NCI-H82 treated with DMSO at 0.1 percent for 48 hours (cell line): ENCODE measurements at regions not wholly inside any gene's neighbourhood (a gene's known extent, or its start where the extent isn't known, plus 50 kb on each side); places are given as distances from the start of the nearest gene placed in this dataset.

Source experiments
- DNase-seq: peaks from one replicate; lab custom pipeline; 2025; ENCODE audit not compliant: unreplicated experiment; lab: John Stamatoyannopoulos, UW

- DNase-seq: no peak
Observed at GRCh38 chr1:209382231-209383100, 201.0 kb upstream of the CAMK1G start.

- DNase-seq: no peak
Observed at GRCh38 chr1:209383422-209383821, 200.1 kb upstream of the CAMK1G start.

- no peak for DNase-seq
Observed at GRCh38 chr1:209383907-209384709, 199.4 kb upstream of the CAMK1G start.

- DNase-seq: no peak
Observed at GRCh38 chr1:209384710-209385550, 198.6 kb upstream of the CAMK1G start.

GRCh38 chr1:209386156-209386555 is 197.4 kb upstream of the CAMK1G start:
- DNase-seq: no peak

- no peak for DNase-seq
Observed at GRCh38 chr1:209387271-209387968, 196.1 kb upstream of the CAMK1G start.

GRCh38 chr1:209387969-209388329 is 195.6 kb upstream of the CAMK1G start:
- DNase-seq: no peak

GRCh38 chr1:209388358-209388757 is 195.2 kb upstream of the CAMK1G start:
- DNase-seq: no peak

GRCh38 chr1:209389258-209389657 is 194.3 kb upstream of the CAMK1G start:
- no peak for DNase-seq

- no peak for DNase-seq
Observed at GRCh38 chr1:209389975-209390374, 193.5 kb upstream of the CAMK1G start.

- DNase-seq: no peak
Observed at GRCh38 chr1:209390764-209391163, 192.8 kb upstream of the CAMK1G start.

GRCh38 chr1:209391792-209392191 is 191.7 kb upstream of the CAMK1G start:
- no peak for DNase-seq

GRCh38 chr1:209395169-209395568 is 188.3 kb upstream of the CAMK1G start:
- no peak for DNase-seq

- no peak for DNase-seq
Observed at GRCh38 chr1:209397371-209397770, 186.1 kb upstream of the CAMK1G start.

GRCh38 chr1:209397910-209398309 is 185.6 kb upstream of the CAMK1G start:
- no peak for DNase-seq

- DNase-seq: no peak
Observed at GRCh38 chr1:209398313-209398991, 185.1 kb upstream of the CAMK1G start.

GRCh38 chr1:209399800-209400199 is 183.7 kb upstream of the CAMK1G start:
- DNase-seq: no peak

- DNase-seq: no peak
Observed at GRCh38 chr1:209400351-209401220, 182.9 kb upstream of the CAMK1G start.

- DNase-seq: no peak
Observed at GRCh38 chr1:209402697-209403096, 180.8 kb upstream of the CAMK1G start.
